Inferior parietal cortex (tissue), 1 donor: ENCODE measurements at regions not wholly inside any gene's neighbourhood (a gene's known extent, or its start where the extent isn't known, plus 50 kb on each side); places are given as distances from the start of the nearest gene placed in this dataset.
"Not testable (repeated sequence)": the region's sequence is repeated elsewhere in the genome, so short reads cannot be mapped to it uniquely, and the experiment has no call there.

ENCODE experiments used
- DNase-seq: peaks from one replicate; pipeline ENCODE4 v3.0.0-alpha.2; 2016; ENCODE audit errors: extremely low spot score

DNA sequence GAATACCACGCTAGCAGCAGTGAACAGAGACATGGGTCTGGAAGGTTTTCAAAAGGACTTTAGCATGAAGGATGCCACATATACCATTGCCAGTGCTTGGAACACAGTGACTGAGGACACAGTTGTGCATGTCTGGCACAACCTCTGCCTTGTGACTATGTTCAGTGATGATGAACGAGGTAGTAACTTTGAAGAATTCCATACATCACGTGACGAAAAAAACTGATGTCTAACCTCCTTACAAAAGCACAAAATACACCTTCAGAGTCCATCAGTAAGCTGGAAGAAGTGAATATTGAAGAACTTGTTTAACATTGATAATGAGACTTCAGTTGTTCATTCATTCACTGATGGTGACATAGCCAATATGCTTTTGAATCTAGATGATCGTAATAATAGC is 594.8 kb upstream of the GRM7 start:
- no peak for DNase-seq

- DNase-seq: no peak
Measured at GRCh38 chr3:6273878-6274277, 587.0 kb upstream of the GRM7 start.

DNA sequence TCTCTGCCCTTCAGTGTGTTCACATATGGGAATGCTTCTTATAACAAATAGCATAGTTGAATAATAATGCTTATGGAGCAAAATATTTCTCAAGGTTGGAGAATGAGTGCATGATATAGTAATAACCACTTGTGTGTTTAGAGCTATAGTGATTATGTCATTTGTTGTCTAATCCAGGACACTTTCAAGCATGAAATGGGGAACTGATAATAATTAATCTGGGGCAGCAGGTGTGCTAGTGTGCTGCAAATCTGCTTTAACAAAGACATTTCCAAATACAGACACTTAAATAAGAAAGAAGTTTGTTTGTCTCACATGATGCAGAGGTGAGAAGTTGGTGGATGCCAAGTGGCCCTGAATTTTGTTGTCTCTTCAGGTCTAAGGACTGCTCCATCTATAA is 579.3 kb upstream of the GRM7 start:
- DNase-seq: no peak

- no peak for DNase-seq
Measured at GRCh38 chr3:6282918-6283317, 578.0 kb upstream of the GRM7 start.

DNA sequence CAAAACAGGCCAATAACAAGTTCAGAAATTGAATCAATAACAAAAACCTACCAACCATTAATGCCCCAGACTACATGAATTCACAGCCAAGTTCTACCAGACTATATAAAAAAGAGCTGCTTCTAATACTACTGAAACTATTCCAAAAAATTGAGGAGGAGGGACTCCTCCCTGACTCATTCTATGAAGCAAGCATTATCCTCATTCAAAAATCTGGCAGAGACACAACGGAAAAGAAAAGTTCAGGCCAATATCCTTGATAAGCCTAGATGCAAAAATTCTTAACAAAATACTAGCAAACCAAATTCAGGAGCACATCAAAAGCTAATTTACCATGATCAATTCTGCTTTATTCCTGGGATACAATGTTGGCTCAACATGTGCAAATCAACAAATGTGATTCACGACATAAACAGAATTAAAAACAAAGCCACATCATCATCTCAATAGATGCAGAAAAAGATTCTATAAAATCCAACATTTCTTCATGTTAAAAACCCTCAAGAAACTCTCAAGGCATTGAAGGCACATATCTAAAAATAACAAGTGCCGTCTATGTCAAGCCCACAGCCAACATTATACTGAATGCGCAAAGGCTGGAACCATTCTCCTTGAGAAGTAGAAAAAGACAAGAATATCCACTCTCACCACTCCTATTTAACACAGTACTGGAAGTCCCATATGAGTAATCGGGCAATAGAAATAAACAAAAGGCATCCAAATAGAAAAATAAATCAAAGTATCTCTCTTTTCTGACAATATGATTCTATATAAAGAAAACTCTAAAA is 573.6 kb upstream of the GRM7 start:
- no peak for DNase-seq

DNA sequence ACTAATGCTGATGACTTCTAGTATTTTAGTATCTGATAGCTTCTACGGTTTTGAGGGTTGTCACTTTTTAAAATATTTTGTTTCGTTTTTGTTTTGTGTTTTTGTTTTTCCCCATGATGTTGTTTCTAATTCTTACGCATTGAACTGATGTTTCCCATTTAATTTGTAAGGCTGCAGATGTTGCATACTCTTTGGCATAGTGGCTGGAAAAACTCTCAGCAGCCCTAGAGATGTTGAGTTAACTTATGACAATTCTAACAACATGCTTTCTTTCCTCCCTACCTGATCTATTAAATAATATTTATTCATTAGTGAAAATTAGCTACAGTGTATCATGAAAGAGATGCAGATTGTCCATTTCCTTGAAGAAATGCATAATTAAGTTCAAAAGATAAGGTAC is 559.3 kb upstream of the GRM7 start:
- no peak for DNase-seq

- DNase-seq: no peak
Measured at GRCh38 chr3:6315906-6316305, 545.0 kb upstream of the GRM7 start.

- no peak for DNase-seq
Measured at GRCh38 chr3:6321999-6322398, 538.9 kb upstream of the GRM7 start.

DNA sequence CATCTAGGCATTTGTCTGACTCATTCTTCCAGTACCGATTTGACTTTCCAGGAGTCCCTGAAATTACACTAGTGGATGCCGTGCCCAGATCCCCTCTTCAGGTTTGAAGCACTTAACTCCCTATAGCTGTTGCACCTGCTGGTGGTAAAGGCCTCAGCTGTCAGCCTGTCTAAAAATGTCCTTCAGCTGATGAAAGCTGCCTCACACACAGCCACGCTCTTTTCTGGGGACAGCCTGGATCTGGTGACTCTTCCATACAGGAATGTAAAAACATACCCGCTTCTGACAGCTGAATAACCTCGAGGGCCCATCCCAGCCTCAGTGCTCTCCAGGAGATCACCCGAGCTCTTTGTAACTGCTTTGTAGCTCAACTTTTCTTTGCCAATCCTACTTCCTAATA is 534.1 kb upstream of the GRM7 start:
- DNase-seq: no peak

DNA sequence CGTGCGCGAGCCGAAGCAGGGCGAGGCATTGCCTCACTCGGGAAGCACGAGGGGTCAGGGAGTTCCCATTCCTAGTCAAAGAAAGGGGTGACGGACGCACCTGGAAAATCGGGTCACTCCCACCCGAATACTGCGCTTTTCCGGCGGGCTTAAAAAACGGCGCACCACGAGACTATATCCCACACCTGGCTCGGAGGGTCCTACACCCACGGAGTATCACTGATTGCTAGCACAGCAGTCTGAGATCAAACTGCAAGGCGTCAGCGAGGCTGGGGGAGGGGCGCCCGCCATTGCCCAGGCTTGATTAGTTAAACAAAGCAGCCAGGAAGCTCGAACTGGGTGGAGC is 520.0 kb upstream of the GRM7 start:
- DNase-seq: not testable (repeated sequence)

DNA sequence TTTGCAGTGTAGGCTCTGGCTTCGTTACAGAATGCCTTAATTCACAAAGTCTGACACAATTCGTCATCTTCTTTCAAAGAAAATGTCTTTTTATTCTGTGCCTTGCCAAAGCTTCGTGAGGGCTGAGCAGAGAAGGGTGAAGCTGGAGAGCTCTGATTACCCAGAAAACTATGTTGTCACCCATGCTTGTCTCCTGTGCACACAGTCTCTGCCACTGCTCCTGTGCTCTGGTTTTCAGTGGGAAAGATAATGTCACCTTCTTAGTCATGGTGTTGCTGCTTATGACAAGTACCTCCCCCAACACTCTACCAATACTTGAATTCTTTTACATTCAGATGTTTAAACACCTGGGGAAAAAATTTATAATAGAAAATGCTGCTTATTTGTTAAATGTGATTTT is 509.2 kb upstream of the GRM7 start:
- no peak for DNase-seq

GRCh38 chr3:6354653-6355052 is 506.3 kb upstream of the GRM7 start:
- DNase-seq: no peak

- no peak for DNase-seq
Measured at GRCh38 chr3:6362406-6362805, 498.5 kb upstream of the GRM7 start.

GRCh38 chr3:6367171-6367570 is 493.7 kb upstream of the GRM7 start:
- no peak for DNase-seq

DNA sequence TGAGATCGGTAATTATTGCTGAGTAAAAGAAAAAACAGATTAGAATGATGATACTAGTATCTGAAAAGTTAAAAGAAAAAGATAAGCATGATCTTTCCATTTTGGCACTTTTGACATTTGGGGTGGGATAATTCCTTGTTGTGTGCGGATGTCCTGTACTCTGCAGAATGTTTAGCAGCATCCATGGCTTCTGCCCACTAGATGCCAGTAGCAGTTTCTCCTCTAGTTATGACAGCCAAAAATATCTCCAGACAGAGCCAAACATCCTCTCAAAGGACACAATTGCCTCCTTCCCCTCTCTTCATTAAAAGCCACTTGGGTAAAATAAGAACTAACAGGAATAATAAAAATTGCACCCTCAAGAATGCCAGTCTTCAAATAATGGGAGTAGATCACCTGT is 468.8 kb upstream of the GRM7 start:
- DNase-seq: no peak

DNA sequence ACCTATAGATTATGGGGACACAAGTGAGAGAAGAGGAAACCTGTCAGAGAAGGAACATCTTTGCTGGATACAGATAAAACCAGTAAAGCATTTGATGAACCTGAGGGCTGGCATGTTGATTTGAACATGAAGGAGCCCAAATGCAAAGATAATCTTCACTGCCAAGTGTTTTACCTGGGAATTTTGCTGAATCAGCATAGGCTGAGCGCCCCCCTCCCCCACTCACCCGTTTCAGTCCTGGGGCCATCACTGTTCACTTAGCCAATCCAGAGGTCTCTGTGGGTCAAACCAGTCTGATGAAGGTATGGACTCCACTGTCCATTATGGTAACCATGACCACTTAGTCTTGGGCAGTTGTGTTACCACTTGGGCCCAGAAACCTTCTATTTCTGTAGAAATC is 466.0 kb upstream of the GRM7 start:
- DNase-seq: no peak

DNA sequence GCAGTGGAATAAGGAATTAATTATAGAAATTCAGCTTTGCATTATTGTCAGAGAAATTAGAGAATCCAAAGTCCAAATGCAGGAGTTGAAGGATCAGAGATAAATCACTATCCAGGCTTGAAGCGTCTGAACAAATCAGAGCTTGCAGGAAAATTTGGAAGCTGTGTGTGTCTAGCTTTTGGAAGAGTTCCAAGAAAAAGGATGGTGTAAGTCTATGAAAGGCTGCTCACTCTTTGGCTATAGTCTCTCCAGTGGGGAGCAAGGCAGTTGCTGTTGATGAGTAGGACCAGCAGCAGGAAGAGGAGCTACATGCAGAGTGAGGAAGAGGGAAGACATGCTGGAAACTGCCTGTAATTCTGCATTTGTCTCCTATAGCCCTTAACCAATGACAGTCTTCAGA is 464.3 kb upstream of the GRM7 start:
- DNase-seq: no peak

- DNase-seq: not testable (repeated sequence)
Measured at GRCh38 chr3:6402666-6403065, 458.2 kb upstream of the GRM7 start.

GRCh38 chr3:6406923-6407322 is 454.0 kb upstream of the GRM7 start:
- not testable (repeated sequence) for DNase-seq

- no peak for DNase-seq
Measured at GRCh38 chr3:6416049-6416661, 444.8 kb upstream of the GRM7 start.

- no peak for DNase-seq
Measured at GRCh38 chr3:6417174-6417573, 443.7 kb upstream of the GRM7 start.

DNA sequence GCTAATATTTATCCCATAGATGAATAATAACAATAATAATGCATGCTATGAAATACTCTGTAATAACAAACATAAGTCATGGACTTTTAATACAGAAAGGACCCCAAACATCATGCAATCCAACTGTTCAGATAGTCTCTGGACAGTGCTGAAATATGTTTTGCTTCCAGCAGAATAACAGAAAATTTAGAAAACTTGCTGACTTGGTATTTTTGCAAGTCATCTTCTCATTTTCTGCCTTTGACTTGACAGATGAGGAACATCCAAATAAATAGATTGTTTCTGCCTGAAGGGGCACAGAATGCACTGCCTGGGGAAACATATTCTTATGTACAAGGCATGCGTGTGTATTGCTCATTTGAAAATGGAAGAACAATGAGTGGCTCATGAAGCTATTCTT is 442.4 kb upstream of the GRM7 start:
- DNase-seq: no peak

DNA sequence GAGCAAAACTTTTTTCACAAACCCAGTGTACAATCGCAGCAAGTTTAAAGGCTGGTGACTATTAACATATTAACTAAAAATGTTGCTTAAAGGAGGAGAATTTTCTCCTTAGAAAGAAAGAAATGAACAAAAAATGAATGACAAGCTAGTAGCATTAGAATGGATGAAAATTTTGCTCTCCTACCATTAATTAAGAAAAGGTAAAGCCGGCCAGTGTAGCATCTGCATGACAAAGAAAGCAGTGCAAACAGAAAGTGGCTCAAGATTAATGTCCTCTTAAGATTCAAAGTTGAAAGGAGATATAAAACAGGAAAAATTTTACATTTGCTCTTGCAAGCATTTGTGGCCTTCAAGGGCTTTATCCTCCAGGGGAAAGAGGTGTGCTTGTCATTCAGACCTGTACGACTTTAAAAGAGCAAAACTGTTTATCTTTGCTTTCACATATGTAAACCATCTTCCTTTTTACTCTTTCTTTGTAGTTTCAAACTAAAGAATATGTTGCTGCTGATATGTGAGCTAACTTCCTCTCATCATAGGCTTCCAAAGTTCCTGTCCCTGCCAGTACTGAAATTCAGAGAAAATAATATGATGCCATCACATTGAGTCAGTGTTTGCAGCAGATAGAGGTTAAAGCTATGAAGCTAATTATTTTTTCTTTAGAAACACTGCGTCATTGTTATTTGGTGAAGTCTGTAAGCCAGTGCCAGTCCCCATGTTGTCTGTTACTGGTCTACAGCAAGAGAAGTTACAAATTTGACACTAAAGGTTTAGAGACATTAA is 439.1 kb upstream of the GRM7 start:
- no peak for DNase-seq
